MM.1S (cell line): ENCODE measurements at regions not wholly inside any gene's neighbourhood (a gene's known extent, or its start where the extent isn't known, plus 50 kb on each side); places are given as distances from the start of the nearest gene placed in this dataset.

Experiments used
- CTCF ChIP-seq: fragments of 300-600 bp; sonication (generic); IDR thresholded peaks from 2 replicates; pipeline ENCODE4 v1.5.1; 2016; ENCODE audit warnings: antibody characterized with exemption, low read length, mixed read lengths
- EZH2phosphoT487 ChIP-seq: fragments of 300-600 bp; sonication (generic); IDR thresholded peaks from 2 replicates; pipeline ENCODE4 v1.6.1; 2018; ENCODE audit warnings: antibody characterized with exemption, low read length

- TF ChIP-seq CTCF (no peak), EZH2phosphoT487 (no peak)
Observed at GRCh38 chr3:31198890-31199289, 304.4 kb upstream of the GADL1 start.
